ENCODE measurements at regions not wholly inside any gene's neighbourhood (a gene's known extent, or its start where the extent isn't known, plus 50 kb on each side); places are given as distances from the start of the nearest gene placed in this dataset.

DNA sequence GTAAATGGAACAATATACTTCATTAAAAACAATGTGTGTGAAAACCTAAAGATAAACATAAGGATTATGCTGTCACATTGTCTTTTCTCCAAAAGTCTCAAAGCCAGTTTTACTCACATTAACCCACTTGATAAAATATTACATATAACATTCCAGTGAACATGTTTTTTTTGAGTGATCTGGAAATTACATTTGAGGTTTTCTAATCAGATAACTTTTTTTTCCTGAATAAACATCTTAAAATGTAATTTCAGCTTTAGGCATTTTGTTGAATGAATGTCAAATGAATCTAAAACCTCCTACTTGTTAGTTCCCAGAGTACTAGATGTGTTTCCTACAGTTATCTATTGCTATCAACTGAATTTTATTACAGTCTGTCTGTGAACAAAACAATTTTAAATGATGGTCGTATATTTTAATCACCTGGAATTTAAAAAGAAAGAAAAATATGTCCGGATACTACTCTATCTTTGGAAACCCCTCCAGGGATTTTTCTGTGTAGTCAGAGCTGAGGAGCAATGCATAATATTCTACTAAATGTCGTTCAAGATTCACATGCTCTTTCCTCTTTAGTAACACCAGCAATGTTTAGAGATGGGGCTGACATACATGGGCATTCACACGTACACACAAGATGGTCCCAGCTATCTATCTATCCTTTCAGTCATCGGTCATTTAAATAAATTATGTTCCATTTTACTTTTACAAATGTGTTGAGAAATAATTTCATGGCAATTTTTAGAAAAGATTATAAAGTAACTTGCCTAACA, 283.9 kb downstream of the KLF12 start:
- in situ Hi-C loops (cut with HindIII; ENCODE audit: low sequenced_read_pairs) = no loop called here
- H3K4me3 ChIP-seq (ENCODE audit: low read depth, low read length) = no peak overlapping the region
- TF ChIP-seq, protein P1, sequence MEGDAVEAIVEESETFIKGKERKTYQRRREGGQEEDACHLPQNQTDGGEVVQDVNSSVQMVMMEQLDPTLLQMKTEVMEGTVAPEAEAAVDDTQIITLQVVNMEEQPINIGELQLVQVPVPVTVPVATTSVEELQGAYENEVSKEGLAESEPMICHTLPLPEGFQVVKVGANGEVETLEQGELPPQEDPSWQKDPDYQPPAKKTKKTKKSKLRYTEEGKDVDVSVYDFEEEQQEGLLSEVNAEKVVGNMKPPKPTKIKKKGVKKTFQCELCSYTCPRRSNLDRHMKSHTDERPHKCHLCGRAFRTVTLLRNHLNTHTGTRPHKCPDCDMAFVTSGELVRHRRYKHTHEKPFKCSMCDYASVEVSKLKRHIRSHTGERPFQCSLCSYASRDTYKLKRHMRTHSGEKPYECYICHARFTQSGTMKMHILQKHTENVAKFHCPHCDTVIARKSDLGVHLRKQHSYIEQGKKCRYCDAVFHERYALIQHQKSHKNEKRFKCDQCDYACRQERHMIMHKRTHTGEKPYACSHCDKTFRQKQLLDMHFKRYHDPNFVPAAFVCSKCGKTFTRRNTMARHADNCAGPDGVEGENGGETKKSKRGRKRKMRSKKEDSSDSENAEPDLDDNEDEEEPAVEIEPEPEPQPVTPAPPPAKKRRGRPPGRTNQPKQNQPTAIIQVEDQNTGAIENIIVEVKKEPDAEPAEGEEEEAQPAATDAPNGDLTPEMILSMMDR (IDR thresholded peaks at IDR 0.05; ENCODE audit: low read depth, low read length) = no peak
- DNase-seq (ENCODE audit: low read depth, low spot score) = no peak

DNA sequence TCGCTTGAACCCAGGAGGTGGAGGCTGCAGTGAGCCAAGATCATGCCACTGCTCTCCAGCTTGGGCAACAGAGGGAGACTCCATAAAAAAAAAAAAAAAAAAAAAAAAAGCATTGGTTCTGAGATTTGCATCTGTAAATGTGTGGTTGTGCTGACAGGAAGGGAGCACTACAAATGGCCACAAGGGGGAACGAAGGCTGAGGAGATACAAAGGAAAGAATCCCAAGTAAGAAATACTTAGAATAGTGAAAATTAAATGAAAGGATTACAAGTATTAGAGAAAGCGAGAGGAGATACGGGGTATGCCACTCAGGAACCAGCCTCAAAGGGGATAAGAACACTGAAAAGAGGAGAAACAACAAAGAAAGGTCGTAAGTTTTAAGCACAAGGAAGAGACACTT, 284.9 kb downstream of the KLF12 start:
- H3K4me3 ChIP-seq (ENCODE audit: low read depth, low read length) = no peak overlapping the region
- peak; percentile 57 for DNase-seq (ENCODE audit: low read depth, low spot score)
- TF ChIP-seq, protein P1 (IDR thresholded peaks at IDR 0.05; ENCODE audit: low read depth, low read length) = peak; percentile 57
- in situ Hi-C loops (cut with HindIII; ENCODE audit: low sequenced_read_pairs) = no loop called here

DNA sequence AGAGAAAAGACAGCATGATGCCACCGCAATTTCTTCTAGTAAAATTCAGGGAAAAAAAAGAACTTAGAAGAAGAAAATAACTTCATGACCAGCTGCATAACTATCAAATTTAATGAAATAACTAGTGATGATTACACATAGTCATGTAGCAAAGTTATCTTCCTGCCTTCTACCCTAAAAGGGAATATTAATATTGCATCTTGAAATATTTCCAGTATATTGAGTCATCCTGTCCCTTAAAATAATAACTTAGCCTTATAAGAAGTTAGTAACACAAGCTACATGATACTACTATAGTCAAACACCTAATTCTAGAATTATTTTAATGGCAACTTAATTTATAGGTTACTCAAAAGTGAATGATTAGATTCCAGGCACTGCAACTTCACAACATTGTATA, 289.2 kb downstream of the KLF12 start:
- in situ Hi-C loops (cut with HindIII; ENCODE audit: low sequenced_read_pairs) = no loop called here
- no peak overlapping the region for H3K4me3 ChIP-seq (ENCODE audit: low read depth, low read length)
- DNase-seq (ENCODE audit: low read depth, low spot score) = peak; percentile 32
- TF ChIP-seq, protein P1 (IDR thresholded peaks at IDR 0.05; ENCODE audit: low read depth, low read length) = no peak

DNA sequence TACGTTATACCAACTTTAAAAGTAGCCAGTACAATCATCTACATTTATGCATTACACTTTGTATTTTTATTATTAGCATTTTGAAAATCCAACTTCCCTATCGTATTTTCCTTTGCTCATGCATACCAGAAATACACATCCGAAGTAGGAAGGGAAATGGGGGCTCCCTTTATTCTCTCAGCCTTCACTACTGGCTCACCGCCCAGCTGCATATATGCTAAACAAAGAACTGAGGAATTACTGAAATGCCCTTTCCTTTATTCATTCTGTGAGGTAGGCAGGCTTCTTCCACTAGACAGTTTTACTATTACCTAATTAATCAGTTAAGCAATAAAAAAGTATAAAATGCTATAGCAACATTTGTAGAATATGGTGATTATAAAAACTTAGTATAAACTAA, 291.6 kb downstream of the KLF12 start:
- H3K4me3 ChIP-seq (ENCODE audit: low read depth, low read length) = no peak overlapping the region
- TF ChIP-seq, protein P1 (IDR thresholded peaks at IDR 0.05; ENCODE audit: low read depth, low read length) = no peak
- in situ Hi-C loops (cut with HindIII; ENCODE audit: low sequenced_read_pairs) = no loop called here
- DNase-seq (ENCODE audit: low read depth, low spot score) = no peak

DNA sequence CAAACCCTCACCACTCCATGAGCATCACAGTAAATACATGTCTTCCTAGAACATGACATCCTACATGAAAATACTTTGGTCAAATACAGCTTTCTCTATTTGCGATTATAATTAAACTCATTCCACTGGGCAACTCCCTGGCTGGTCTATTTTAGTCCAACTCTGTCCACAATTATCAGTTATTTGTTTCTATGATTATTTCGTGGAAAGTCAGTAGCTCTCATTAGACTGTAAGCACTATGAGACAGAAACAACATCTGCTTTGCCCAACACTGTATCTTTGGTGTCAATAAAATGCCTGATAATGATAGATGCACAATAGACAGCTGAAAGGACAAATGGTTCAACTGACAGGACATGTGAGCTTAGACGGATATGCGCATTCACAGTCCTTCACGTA, 292.0 kb downstream of the KLF12 start:
- no peak overlapping the region for H3K4me3 ChIP-seq (ENCODE audit: low read depth, low read length)
- in situ Hi-C loops (cut with HindIII; ENCODE audit: low sequenced_read_pairs) = no loop called here
- TF ChIP-seq, protein P1 (IDR thresholded peaks at IDR 0.05; ENCODE audit: low read depth, low read length) = no peak
- DNase-seq (ENCODE audit: low read depth, low spot score) = no peak

DNA sequence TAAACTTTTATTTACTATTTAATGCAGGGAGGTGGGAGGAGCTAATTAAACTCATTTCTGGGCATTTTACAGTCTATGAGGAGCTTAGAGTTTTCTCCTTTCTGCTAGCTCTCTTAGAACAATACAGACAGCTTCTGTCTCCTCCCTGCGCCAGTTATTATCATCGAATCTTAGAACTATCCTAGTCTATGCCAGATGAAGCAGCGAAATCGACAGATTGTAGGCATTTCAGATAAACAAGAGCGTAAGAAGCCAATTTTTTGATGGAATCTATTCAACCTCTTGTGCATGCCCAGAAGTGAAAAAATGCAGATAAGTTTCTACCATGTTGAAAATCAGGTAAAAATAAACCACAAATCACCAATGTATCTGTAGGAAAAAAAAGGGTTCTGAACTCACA, 297.1 kb downstream of the KLF12 start:
- no peak overlapping the region for H3K4me3 ChIP-seq (ENCODE audit: low read depth, low read length)
- in situ Hi-C loops (cut with HindIII; ENCODE audit: low sequenced_read_pairs) = no loop called here
- TF ChIP-seq, protein P1 (IDR thresholded peaks at IDR 0.05; ENCODE audit: low read depth, low read length) = no peak
- no peak for DNase-seq (ENCODE audit: low read depth, low spot score)
